ENCODE measurements at regions not wholly inside any gene's neighbourhood (a gene's known extent, or its start where the extent isn't known, plus 50 kb on each side); places are given as distances from the start of the nearest gene placed in this dataset.
A peak's percentile ranks its signal among the peaks of the same experiment; 100 is the strongest.
"Not testable (repeated sequence)": the region's sequence is repeated elsewhere in the genome, so short reads cannot be mapped to it uniquely, and the experiment has no call there.

DNA sequence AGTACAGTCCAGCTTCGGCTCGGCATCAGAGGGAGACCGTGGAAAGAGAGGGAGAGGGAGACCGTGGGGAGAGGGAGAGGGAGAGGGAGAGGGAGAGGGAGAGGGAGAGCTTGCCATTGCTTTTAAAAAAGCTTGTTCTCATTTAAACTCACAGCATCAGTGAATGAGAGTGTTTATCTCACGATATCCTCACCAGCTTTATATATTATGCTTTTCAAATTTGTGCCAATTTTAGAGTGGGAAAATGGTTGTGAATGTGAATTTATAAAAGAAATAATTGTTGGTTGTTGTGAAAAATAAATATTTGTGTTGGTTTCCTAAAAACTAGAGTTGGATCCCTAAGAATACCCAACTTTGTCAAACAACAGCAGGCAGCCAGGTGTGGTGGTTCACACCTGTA lies 170.1 kb downstream of the NRN1 start:
- not testable (repeated sequence) for DNase-seq

DNA sequence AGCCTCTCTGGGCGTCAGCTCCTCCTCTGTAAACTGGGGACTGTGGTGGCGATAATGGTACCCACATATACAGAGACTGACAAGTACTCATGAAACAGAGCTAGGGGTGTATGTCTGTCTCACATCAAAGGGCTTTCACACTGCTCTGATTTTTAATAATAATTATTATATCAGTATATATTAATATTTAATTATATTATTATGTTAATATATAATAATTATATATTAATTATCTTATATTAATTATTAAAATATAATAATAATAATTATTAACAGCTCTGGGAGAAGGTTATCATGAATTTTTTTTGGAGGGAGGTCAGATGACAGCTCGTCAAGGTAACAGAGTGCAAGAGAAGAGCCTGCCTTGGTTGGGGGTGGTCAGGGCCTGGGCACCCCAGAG lies 173.6 kb downstream of the NRN1 start:
- no peak for DNase-seq

DNA sequence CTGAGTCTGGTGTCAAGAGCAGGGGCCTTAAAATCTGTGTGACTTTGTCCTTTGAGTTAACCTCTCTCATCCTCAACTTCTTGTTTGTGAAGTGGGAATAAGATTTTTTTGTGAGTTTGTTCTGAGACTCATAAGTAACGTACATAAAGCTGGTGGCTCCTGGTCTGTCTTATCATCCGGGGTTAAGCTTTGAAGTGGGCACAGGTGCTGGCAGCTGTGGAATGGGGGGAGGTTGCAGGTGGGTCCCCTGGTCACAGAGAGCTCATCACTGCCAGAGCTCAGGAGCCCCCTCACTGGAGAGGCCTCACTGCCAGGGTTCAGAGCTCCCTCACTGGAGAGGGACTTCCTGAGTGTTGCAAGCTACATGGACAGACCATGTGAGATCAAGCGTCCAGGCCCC lies 174.1 kb downstream of the NRN1 start:
- DNase-seq, result no peak

DNA sequence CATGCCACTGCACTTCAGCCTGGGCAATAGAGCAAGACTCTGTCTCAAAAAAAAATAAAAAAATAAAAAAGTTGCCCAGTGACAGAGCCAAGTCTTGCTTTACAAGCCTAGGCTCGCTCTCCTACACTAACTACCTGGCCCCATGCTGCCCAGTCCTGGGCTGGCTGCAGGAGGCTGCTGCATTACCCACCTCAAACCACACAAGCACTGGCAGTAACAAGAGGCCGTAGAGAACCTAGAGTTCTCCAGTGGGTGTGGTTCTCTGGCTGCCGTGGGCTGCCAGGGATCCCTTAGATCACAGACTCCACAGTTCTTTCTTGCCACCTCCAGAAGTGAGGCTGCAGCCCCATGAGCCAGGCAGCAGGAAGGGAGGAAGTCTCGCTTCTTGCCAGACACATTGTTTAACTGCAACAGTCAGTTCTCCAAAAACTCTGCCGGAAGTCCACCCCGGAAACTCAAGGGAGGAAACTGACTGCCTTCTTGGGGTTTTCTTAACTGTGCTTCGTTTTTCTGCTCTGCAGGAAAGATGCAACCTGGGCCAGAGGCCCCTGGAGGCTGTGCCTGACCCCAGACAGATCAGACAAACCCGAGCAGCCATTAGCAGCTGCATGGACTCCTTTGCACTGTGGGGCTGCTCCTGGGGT lies 175.4 kb downstream of the NRN1 start:
- DNase-seq, result peak; percentile 18

DNA sequence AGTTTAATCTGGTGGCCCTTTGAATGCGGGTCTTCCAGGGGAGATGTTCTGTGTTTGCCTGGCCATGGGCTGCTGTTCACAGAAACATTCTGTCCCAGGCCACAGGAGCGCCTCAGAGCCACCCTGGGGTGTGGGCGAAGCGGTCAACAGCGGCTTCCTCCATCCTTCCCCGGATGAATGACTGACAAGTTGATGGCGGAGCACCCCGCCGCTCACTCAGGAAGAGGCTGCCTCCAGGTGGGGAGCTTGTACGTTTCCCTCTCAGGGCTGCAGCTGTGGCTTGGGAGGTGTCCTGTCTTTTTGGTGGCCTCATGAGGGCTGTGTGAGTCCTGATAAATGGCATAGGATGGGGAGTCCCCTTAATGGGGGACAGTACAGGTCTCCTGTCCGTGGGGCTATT lies 178.4 kb downstream of the NRN1 start:
- DNase-seq, result no peak

DNA sequence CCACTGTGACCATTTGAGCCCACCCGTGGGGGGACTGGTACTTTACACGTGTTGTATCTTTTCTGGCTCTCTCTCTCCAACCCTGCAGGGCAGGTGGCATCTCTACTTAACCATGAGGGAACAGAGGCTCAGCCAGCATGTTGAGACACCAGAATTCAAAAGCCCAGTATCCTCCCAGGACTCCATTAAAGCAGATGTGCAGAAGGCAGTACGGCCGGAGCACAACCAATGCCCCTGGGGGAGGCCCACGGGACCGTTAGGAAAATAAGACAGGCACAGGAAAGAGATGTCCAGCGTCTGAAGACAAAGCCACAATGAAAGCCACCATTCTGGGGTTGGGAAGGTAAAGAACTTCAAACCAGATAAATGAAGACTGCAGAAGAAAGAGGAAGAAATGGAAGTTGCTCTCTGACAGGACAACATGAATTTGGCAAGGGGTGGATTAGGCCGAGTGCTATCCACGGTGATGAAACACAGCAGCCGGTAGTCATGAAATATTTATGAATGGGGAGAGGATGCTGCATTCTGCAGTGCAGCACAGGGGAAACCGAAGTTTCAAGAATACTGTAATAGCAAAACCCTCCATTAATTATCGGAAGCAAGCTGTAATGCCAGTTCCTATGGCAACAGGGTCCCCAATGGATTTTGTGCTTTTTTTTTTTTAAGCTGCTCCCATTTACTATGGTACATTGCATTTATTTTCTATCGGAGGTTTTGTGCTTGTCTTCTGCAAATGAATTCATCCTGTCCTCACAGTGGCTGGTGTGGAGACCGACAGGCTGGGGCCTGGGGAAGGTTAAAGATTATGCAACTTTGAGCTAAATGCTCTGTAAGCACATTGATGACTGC lies 179.4 kb downstream of the NRN1 start:
- no peak for DNase-seq

DNA sequence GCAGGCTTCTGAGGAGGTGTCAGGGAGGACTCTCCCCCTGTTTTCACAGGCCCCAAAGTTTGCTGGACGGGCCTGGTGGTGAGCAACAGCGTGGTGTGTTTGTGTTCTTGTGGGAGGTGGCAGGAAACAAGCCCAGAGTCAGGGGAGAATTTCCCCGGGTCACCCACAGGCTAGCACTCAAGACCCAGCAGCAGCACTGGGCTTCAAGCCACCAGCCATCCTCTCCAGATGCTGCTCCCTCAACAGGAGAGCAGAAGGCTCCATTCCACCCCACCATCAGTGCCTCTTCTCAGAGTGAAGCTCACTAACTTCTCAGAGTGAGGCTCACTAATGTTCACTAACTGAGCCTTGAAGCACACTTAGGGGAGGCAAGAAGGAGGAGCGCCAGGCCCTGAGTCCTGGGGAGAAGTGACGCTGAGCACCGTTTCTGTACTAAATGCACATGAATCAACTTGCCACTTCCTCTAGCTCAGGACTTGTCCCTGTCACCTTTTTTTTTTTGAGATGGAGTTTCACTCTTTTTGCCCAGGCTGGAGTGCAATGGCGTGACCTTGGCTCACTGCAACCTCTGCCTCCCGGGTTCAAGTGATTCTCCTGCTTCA lies 182.2 kb downstream of the NRN1 start:
- not testable (repeated sequence) for DNase-seq

Measured in effector CD4-positive, alpha-beta T cell (primary cell).